Erythroblast (primary cell): ENCODE measurements at regions not wholly inside any gene's neighbourhood (a gene's known extent, or its start where the extent isn't known, plus 50 kb on each side); places are given as distances from the start of the nearest gene placed in this dataset.

Experiments used
- DNase-seq, 2 experiments: peaks; one replicate each; lab custom pipeline; 2025; lab: John Stamatoyannopoulos, UW
- GATA1 ChIP-seq: IDR thresholded peaks from 2 replicates; pipeline ENCODE4 v1.6.1; 2011; ENCODE audit warnings: low read depth, mild to moderate bottlenecking, control low read depth, low read length, moderate library complexity
- POLR2A ChIP-seq: IDR thresholded peaks from 2 replicates; pipeline ENCODE4 v1.6.1; 2011; ENCODE audit warnings: mild to moderate bottlenecking, low read length

- DNase-seq, result no peak
- TF ChIP-seq GATA1 (no peak), POLR2A (no peak)
Measured at GRCh38 chr4:188804861-188805260, 665.6 kb downstream of the TRIML1 start.

- no peak for DNase-seq
- TF ChIP-seq POLR2A (no peak), GATA1 (no peak)
Measured at GRCh38 chr4:188811121-188811520, 671.9 kb downstream of the TRIML1 start.

DNA sequence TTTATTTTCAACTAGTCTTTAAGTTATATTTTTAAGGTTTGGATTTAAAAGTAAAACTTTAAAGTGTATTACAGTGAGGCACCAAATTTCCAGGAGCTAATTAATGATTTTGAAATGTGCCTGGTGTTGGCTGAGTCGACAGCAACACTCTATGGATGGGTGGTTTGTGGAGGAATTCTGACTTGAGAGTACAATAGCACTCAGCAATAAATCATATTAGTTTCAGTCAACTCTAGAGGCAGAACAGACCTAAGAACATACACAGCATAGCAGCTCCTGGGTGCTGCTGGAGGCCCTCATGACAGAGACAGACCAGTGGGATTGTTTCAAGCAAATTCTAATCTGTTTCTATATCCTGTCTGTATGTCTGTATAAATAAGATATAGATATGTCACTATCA lies 673.4 kb downstream of the TRIML1 start:
- DNase-seq, result no peak
- TF ChIP-seq POLR2A (no peak), GATA1 (no peak)

DNA sequence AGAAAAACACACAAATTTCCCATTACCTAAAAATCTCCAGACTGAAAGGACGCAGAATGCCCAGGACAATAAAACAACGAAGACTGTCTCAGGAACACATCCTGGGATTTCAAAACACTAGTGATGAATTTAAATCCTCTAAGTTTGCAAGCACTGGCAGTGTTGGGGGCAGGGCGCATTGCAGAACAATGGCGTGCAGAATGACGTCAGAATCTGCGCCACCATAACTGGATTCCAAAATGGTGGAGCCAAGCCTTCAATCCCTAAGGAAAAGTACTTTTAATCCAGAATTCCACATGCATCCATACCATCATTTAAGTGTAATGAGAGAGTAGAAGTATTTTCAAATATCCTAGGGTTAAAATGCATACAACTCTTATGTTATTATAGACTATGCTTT lies 679.1 kb downstream of the TRIML1 start:
- no peak for DNase-seq
- no peak for TF ChIP-seq GATA1
- no peak for TF ChIP-seq POLR2A

DNA sequence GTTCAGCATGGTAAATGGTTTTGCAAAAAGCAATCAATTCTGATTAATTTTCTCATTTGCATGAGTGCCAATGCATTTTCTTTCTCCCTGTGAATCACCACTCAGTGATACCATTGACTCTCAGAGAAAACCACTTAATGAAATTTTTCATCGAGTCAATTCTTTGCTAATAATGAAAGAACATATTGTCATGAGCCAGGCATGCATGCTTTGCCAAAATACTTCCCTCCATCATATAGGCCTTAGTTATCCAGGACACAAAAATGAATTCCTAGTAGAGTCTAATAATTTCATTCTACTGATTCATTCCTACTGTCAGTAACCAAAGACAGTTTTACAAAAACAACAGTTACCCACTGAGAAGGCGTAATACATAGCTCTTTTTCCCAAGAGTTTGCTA lies 680.0 kb downstream of the TRIML1 start:
- no peak for TF ChIP-seq POLR2A
- no peak for TF ChIP-seq GATA1
- no peak for DNase-seq

DNA sequence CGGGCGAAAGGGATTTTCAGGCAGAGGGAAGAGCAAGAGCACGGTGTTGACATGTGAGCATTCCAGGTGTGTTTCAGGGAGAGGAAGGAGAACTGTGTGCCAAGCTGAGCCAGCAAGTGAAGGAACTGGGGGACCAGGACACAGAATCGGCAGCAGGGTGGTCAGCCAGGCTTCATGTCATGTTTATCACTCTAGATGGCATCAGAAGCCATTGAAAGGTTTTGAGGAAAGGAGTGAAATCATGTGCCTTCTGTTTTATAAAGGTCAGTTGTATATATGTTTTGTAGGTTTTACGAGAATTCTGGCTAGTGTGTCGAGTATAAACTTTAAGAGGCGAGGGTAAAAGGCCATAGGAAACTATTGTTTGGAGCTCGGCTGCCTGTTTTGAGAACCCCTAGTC lies 682.3 kb downstream of the TRIML1 start:
- no peak for DNase-seq
- TF ChIP-seq GATA1 (no peak), POLR2A (no peak)

GRCh38 chr4:188822698-188823097 lies 683.5 kb downstream of the TRIML1 start:
- no peak for DNase-seq
- TF ChIP-seq GATA1 (no peak), POLR2A (no peak)

GRCh38 chr4:188824553-188824952 lies 685.3 kb downstream of the TRIML1 start:
- no peak for DNase-seq
- no peak for TF ChIP-seq GATA1
- no peak for TF ChIP-seq POLR2A

- no peak for DNase-seq
- TF ChIP-seq POLR2A, result no peak
- TF ChIP-seq GATA1, result no peak
Measured at GRCh38 chr4:188826393-188826792, 687.2 kb downstream of the TRIML1 start.

DNA sequence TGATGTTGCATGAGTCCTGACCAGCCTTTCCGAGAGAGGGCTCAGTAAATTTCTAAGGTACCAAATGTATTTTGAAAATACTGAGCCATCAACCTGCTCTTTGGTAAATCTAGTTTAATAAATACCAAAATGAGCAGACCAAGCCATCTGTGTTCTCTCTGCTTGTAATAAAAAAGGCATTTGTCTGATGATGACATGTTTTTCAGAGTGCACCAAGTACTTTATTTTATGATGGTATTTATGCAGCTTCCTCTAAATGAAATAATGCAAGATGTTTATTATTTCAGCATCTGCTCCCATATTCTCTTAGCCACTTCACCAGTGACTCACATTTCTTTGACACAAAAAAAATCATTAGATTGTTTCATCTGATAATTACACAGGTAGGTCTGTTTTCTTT lies 700.5 kb downstream of the TRIML1 start:
- DNase-seq, result no peak
- TF ChIP-seq POLR2A (no peak), GATA1 (no peak)

DNA sequence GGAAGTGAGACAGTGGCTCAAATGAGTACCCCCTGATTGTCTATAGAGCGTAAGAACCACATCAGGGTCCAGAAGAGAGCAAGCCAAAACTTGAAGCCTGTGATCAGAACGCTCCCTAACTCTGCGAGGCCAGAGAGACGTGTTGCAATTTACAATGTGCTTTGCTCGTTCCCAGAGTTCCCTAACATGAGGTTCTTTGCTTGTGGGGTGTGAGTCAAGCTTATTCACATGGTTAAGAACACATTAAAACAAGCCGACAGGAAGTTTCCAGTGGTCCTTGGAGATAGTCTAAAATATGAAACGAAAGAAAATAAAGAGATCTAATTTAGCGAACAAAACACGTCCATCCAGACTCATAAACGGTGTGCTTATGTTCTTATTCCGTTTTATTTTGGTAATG lies 702.3 kb downstream of the TRIML1 start:
- no peak for DNase-seq

GRCh38 chr4:188854436-188854835 lies 715.2 kb downstream of the TRIML1 start:
- no peak for DNase-seq
- no peak for TF ChIP-seq POLR2A
- no peak for TF ChIP-seq GATA1

More for the DNA sequence above, 702.3 kb downstream of the TRIML1 start:
- TF ChIP-seq POLR2A (no peak), GATA1 (no peak)

DNA sequence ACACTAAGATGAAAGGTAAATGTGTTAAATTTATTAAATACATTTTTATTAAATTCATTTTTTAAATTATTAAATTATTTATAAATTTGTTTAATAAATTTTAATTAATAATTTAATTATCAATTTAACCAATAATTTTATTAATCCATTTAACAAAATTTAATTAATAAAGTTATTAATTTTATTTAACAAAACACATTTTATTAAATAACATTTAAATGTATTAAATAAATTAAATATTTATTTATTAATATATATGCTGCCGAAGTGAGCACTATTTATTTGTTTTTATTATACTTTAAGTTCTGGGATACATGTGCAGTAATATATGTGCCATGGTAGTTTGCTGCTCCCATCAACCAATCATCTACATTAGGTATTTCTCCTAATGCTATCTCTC lies 719.5 kb downstream of the TRIML1 start:
- TF ChIP-seq POLR2A (no peak), GATA1 (no peak)
- no peak for DNase-seq

DNA sequence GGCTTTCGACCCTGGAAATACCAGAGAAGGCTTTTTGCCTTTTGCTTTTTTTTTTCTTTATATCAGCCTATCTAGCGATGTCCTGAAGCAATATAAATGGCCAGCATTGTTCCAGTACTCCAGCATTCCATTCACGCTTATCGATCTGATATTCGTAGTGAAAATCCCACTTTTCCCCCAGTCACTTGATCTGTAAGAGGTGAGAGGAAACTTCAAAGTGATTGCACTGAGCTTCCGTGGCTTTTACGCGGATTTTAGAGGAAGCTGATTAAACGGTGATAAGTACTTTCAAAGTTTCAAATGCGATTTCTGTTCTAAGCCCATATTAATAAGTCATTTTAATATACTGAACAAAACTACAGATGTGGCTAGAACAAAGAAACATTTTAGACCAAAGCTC lies 725.5 kb downstream of the TRIML1 start:
- DNase-seq, result no peak
- TF ChIP-seq GATA1 (no peak), POLR2A (no peak)

GRCh38 chr4:188867796-188868195 lies 728.6 kb downstream of the TRIML1 start:
- TF ChIP-seq POLR2A (no peak), GATA1 (no peak)
- no peak for DNase-seq

- TF ChIP-seq POLR2A, result no peak
- no peak for DNase-seq
Measured at GRCh38 chr4:188869581-188869980, 730.3 kb downstream of the TRIML1 start.

GRCh38 chr4:188872809-188873208 lies 733.6 kb downstream of the TRIML1 start:
- TF ChIP-seq POLR2A, result no peak
- TF ChIP-seq GATA1, result no peak
- DNase-seq, result no peak
